Glomerular endothelial cell (primary cell): ENCODE measurements at regions not wholly inside any gene's neighbourhood (a gene's known extent, or its start where the extent isn't known, plus 50 kb on each side); places are given as distances from the start of the nearest gene placed in this dataset.

Source experiments
- DNase-seq: peaks from one replicate; pipeline ENCODE4 v3.0.0-alpha.2; 2011; ENCODE audit warnings: low read depth, low spot score; ENCODE audit errors: extremely low read depth

- no peak for DNase-seq
Measured at GRCh38 chr16:51818342-51818944, 667.4 kb upstream of the SALL1 start.

- DNase-seq = no peak
Measured at GRCh38 chr16:51816929-51817328, 665.9 kb upstream of the SALL1 start.

GRCh38 chr16:51815523-51815922 is 664.5 kb upstream of the SALL1 start:
- no peak for DNase-seq

- no peak for DNase-seq
Measured at GRCh38 chr16:51814617-51815016, 663.5 kb upstream of the SALL1 start.

- DNase-seq = no peak
Measured at GRCh38 chr16:51813609-51814008, 662.5 kb upstream of the SALL1 start.

GRCh38 chr16:51812945-51813344 is 661.9 kb upstream of the SALL1 start:
- DNase-seq = no peak

- DNase-seq = no peak
Measured at GRCh38 chr16:51807551-51807950, 656.5 kb upstream of the SALL1 start.

GRCh38 chr16:51801635-51802034 is 650.6 kb upstream of the SALL1 start:
- no peak for DNase-seq

- DNase-seq = no peak
Measured at GRCh38 chr16:51797669-51798259, 646.7 kb upstream of the SALL1 start.

- DNase-seq = no peak
Measured at GRCh38 chr16:51779240-51779639, 628.2 kb upstream of the SALL1 start.

- DNase-seq = no peak
Measured at GRCh38 chr16:51773071-51773890, 622.2 kb upstream of the SALL1 start.

GRCh38 chr16:51766739-51767138 is 615.7 kb upstream of the SALL1 start:
- no peak for DNase-seq

- DNase-seq = no peak
Measured at GRCh38 chr16:51763072-51763661, 612.1 kb upstream of the SALL1 start.

GRCh38 chr16:51762081-51762996 is 611.3 kb upstream of the SALL1 start:
- peak; percentile 10 for DNase-seq

- DNase-seq = no peak
Measured at GRCh38 chr16:51761001-51761400, 609.9 kb upstream of the SALL1 start.

GRCh38 chr16:51759999-51760398 is 608.9 kb upstream of the SALL1 start:
- no peak for DNase-seq

- DNase-seq = no peak
Measured at GRCh38 chr16:51759329-51759728, 608.3 kb upstream of the SALL1 start.

GRCh38 chr16:51757921-51758479 is 606.9 kb upstream of the SALL1 start:
- DNase-seq = no peak

GRCh38 chr16:51757505-51757904 is 606.4 kb upstream of the SALL1 start:
- no peak for DNase-seq

GRCh38 chr16:51757124-51757470 is 606.0 kb upstream of the SALL1 start:
- no peak for DNase-seq
